Panc1 (cell line): ENCODE measurements at regions not wholly inside any gene's neighbourhood (a gene's known extent, or its start where the extent isn't known, plus 50 kb on each side); places are given as distances from the start of the nearest gene placed in this dataset.

Experiments used
- ATAC-seq: fragments of 200-7000 bp; cut with Tn5 transposase; 2 replicates; pipeline ENCODE4 v1.9.1; 2020; ENCODE audit warnings: mild to moderate bottlenecking, moderate library complexity
- BruUV-seq: library from RNA; stranded (reverse); fragments of 400-500 nt; replicated peaks from 2 replicates; lab custom pipeline; 2021; lab: Mats Ljungman, UMichigan
- CTCF ChIA-PET: fragments of 300-600 bp; sonication (Branson Sonifier 250); formaldehyde crosslinking; loops from one replicate; lab custom pipeline; 2022; ENCODE audit warnings: antibody characterized with exemption; lab: Charles Lee
- POLR2A ChIA-PET: fragments of 300-600 bp; sonication (Branson Sonifier 250); formaldehyde crosslinking; loops from one replicate; lab custom pipeline; 2022; ENCODE audit warnings: antibody characterized with exemption; lab: Charles Lee
- DNase-seq: peaks from one replicate; pipeline ENCODE4 v3.0.0-alpha.2; 2010; ENCODE audit warnings: low read depth, low spot score
- H3K27ac ChIP-seq: 2 replicates; pipeline ENCODE4 v1.5.1; 2011; ENCODE audit warnings: mild to moderate bottlenecking, low read length, inconsistent platforms
- H3K27me3 ChIP-seq: fragments of 200-500 bp; sonication (Bioruptor generic); 2 replicates; pipeline ENCODE4 v1.6.0; 2014; ENCODE audit warnings: low read length, inconsistent platforms; ENCODE audit not compliant: control insufficient read depth, insufficient read depth
- H3K36me3 ChIP-seq: fragments of 200-500 bp; sonication (Bioruptor generic); 2 replicates; pipeline ENCODE4 v1.5.1; 2014; ENCODE audit warnings: inconsistent platforms, mild to moderate bottlenecking, low read length, moderate library complexity; ENCODE audit not compliant: control insufficient read depth, insufficient read depth
- H3K4me1 ChIP-seq: 2 replicates; pipeline ENCODE4 v1.5.1; 2011; ENCODE audit warnings: inconsistent platforms, mild to moderate bottlenecking, low read length, moderate library complexity; ENCODE audit not compliant: control insufficient read depth, insufficient read depth
- H3K4me3 ChIP-seq, 2 experiments: 2 replicates each; pipeline ENCODE4 v1.5.1; 2011 to 2012; ENCODE audit warnings: low read depth in 2 of 2, low read length in 2 of 2, mild to moderate bottlenecking in 2 of 2, inconsistent platforms in 1 of 2, moderate library complexity in 1 of 2
- H3K9me3 ChIP-seq: fragments of 200-500 bp; sonication (Bioruptor generic); 2 replicates; pipeline ENCODE4 v1.5.1; 2014; ENCODE audit warnings: low read depth, mild to moderate bottlenecking, inconsistent platforms, low read length, moderate library complexity; ENCODE audit not compliant: control insufficient read depth, insufficient read depth
- CTCF ChIP-seq: fragments of 450-650 bp; IDR thresholded peaks from 2 replicates; pipeline ENCODE4 v1.5.1; 2017; ENCODE audit warnings: mild to moderate bottlenecking
- POLR2AphosphoS5 ChIP-seq: IDR thresholded peaks from 2 replicates; pipeline ENCODE4 v1.6.1; 2012; ENCODE audit warnings: mild to moderate bottlenecking, low read depth, low read length, moderate library complexity
- REST ChIP-seq, 2 experiments: IDR thresholded peaks; 2 replicates each; pipeline ENCODE4 v1.6.1; 2011 to 2012; ENCODE audit warnings: low read depth in 2 of 2, control low read depth in 1 of 2, low read length in 1 of 2, mild to moderate bottlenecking in 1 of 2, moderate library complexity in 1 of 2; ENCODE audit not compliant: insufficient read depth in 1 of 2
- SIN3A ChIP-seq: IDR thresholded peaks from 2 replicates; pipeline ENCODE4 v1.6.1; 2012; ENCODE audit warnings: low read depth, mild to moderate bottlenecking, low read length, moderate library complexity, borderline replicate concordance; ENCODE audit not compliant: insufficient read depth
- TCF7L2 ChIP-seq: IDR thresholded peaks from 2 replicates; pipeline ENCODE4 v1.6.1; 2011; ENCODE audit warnings: mild to moderate bottlenecking, low read depth, low read length, inconsistent platforms
- in situ Hi-C: cut with HindIII; loops from 2 replicates; pipeline ENCODE4 v1.10.0; 2016; ENCODE audit warnings: low sequenced_read_pairs, low pct_unique_long_range_greater_than_20kb
- intact Hi-C: fragments of 100-400 bp; cut with micrococcal nuclease; formaldehyde crosslinking; loops from one replicate; pipeline ENCODE4 v1.10.0; 2022; ENCODE audit not compliant: unreplicated experiment

- H3K36me3 ChIP-seq = no peaks in the 10 kb centered on the region
- no peak overlapping the region for H3K27ac ChIP-seq
- POLR2A ChIA-PET = no interaction called here
- DNase-seq (no peak), ATAC-seq (no peak)
- H3K4me1 ChIP-seq = no peaks in the 10 kb centered on the region
- in situ Hi-C loops = no loop called here
- CTCF ChIA-PET = no interaction called here
- H3K27me3 ChIP-seq = no peaks in the 10 kb centered on the region
- H3K9me3 ChIP-seq = no peaks in the 10 kb centered on the region; the same call in 1 of the 2 replicates
- no TSS peak for BruUV-seq
- H3K4me3 ChIP-seq = no peak overlapping the region
- TF ChIP-seq TCF7L2 = no peak
- no peak for TF ChIP-seq SIN3A
- TF ChIP-seq CTCF = no peak
- no peak for TF ChIP-seq POLR2AphosphoS5
- no peak for TF ChIP-seq REST (IDR thresholded peaks at IDR 0.05; ENCODE audit: insufficient read depth in 1 of 2, low read depth in 2 of 2, low read length in 1 of 2)
- intact Hi-C loops = no loop called here
These were observed 1104.0 kb downstream of the SLC6A15 start for GRCh38 chr12:83808591-83808990.

GRCh38 chr12:83807871-83808270 lies 1104.7 kb downstream of the SLC6A15 start:
- ATAC-seq = no peak
- Histone ChIP-seq H3K27ac (no peak overlapping the region), H3K27me3 (no peaks in the 10 kb centered on the region), H3K4me3 (no peak overlapping the region), H3K9me3 (no peaks in the 10 kb centered on the region; the same call in 1 of the 2 replicates), H3K36me3 (no peaks in the 10 kb centered on the region), H3K4me1 (no peaks in the 10 kb centered on the region)
- TF ChIP-seq CTCF (no peak), SIN3A (no peak), TCF7L2 (no peak), REST (IDR thresholded peaks at IDR 0.05; ENCODE audit: insufficient read depth in 1 of 2, low read depth in 2 of 2, low read length in 1 of 2) (no peak), POLR2AphosphoS5 (no peak)
- no peak for DNase-seq
- in situ Hi-C loops = no loop called here
- BruUV-seq = no TSS peak
- CTCF ChIA-PET = no interaction called here
- POLR2A ChIA-PET = no interaction called here
- intact Hi-C loops = no loop called here
